GM19467 (cell line): ENCODE measurements at regions not wholly inside any gene's neighbourhood (a gene's known extent, or its start where the extent isn't known, plus 50 kb on each side); places are given as distances from the start of the nearest gene placed in this dataset.

Experiments
- ATAC-seq: cut with Tn5 transposase; IDR thresholded peaks from one replicate; pipeline ENCODE4 v1.9.1; 2021; ENCODE audit warnings: mild to moderate bottlenecking, moderate library complexity; ENCODE audit not compliant: unreplicated experiment

GRCh38 chr2:134108113-134108512 is 145.8 kb upstream of the MGAT5 start:
- no peak for ATAC-seq

GRCh38 chr2:134109246-134109645 is 144.6 kb upstream of the MGAT5 start:
- ATAC-seq = no peak

- ATAC-seq = no peak
Observed at GRCh38 chr2:134109725-134110124, 144.1 kb upstream of the MGAT5 start.

- ATAC-seq = no peak
Observed at GRCh38 chr2:134110532-134110931, 143.3 kb upstream of the MGAT5 start.

- no peak for ATAC-seq
Observed at GRCh38 chr2:134117676-134118075, 136.2 kb upstream of the MGAT5 start.

GRCh38 chr2:134118279-134119116 is 135.4 kb upstream of the MGAT5 start:
- ATAC-seq = peak; percentile 47

GRCh38 chr2:134119117-134119712 is 134.7 kb upstream of the MGAT5 start:
- ATAC-seq = peak; percentile 5

GRCh38 chr2:134119713-134120405 is 134.0 kb upstream of the MGAT5 start:
- ATAC-seq = peak; percentile 53

- no peak for ATAC-seq
Observed at GRCh38 chr2:134120406-134120732, 133.5 kb upstream of the MGAT5 start.

GRCh38 chr2:134120733-134121630 is 132.9 kb upstream of the MGAT5 start:
- peak; percentile 34 for ATAC-seq

- no peak for ATAC-seq
Observed at GRCh38 chr2:134122610-134123009, 131.3 kb upstream of the MGAT5 start.

- ATAC-seq = no peak
Observed at GRCh38 chr2:134123332-134123731, 130.5 kb upstream of the MGAT5 start.

- ATAC-seq = no peak
Observed at GRCh38 chr2:134124047-134124753, 129.7 kb upstream of the MGAT5 start.

- ATAC-seq = no peak
Observed at GRCh38 chr2:134127496-134127895, 126.4 kb upstream of the MGAT5 start.

GRCh38 chr2:134128746-134129145 is 125.1 kb upstream of the MGAT5 start:
- no peak for ATAC-seq

GRCh38 chr2:134129900-134130537 is 123.9 kb upstream of the MGAT5 start:
- no peak for ATAC-seq

GRCh38 chr2:134131681-134132489 is 122.0 kb upstream of the MGAT5 start:
- no peak for ATAC-seq

GRCh38 chr2:134132490-134132857 is 121.4 kb upstream of the MGAT5 start:
- no peak for ATAC-seq
